Stimulated activated CD8-positive, alpha-beta memory T cell treated with anti-CD3 and anti-CD28 coated beads, Interleukin-7, amount 100 ng/mL, for 48 hours (primary cell): ENCODE measurements at regions not wholly inside any gene's neighbourhood (a gene's known extent, or its start where the extent isn't known, plus 50 kb on each side); places are given as distances from the start of the nearest gene placed in this dataset.
"Not testable (repeated sequence)": the region's sequence is repeated elsewhere in the genome, so short reads cannot be mapped to it uniquely, and the experiment has no call there.

Experiments used
- DNase-seq, 2 donors: peaks; one replicate each; pipeline ENCODE4 v3.0.0-alpha.2; 2020; ENCODE audit warnings: low read depth in 1 of 2; ENCODE audit errors: extremely low read depth in 1 of 2

DNA sequence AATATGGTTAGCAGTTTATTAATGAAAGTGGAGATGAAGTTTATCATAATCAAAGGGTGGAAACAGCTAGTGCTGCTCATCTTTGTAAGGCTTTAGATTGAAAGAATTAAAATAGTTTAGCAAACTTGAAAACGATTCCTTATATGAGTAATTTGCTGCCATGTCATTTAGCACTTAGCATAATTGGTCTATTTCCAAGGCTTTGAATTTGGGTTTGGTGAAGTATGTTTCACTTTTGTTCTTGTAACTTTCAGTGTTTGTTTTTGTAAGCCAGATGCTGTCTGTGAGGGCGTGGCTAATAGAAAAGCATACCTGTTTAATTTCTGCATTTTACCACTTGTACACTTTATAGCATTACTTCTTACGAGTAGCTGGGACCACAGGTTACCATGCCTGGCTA lies 109.5 kb downstream of the LAT start:
- not testable (repeated sequence) for DNase-seq

GRCh38 chr16:29089679-29090078 lies 104.8 kb downstream of the LAT start:
- not testable (repeated sequence) for DNase-seq

DNA sequence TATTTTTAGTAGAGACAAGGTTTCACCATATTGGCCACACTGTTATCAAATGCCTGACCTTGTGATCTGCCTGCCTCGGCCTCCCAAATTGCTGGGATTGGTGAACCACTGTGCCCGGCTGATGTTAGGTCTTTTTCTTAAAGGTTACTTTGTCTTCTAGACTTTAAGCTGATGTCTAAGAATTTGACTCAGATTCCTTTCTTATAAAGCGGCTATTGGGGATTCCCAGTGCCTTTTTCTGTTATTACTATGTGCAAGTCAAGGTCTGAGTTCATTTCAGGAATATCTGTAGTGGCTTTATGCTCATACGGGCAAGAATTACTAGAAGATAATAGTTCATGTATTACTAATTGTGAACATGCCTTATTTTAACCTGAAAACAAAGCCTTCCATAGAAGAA lies 102.8 kb downstream of the LAT start:
- DNase-seq: not testable (repeated sequence)

- peak in 1 of 2 donors; percentile 25 for DNase-seq
These were observed 97.2 kb downstream of the LAT start for GRCh38 chr16:29081829-29082639.

DNA sequence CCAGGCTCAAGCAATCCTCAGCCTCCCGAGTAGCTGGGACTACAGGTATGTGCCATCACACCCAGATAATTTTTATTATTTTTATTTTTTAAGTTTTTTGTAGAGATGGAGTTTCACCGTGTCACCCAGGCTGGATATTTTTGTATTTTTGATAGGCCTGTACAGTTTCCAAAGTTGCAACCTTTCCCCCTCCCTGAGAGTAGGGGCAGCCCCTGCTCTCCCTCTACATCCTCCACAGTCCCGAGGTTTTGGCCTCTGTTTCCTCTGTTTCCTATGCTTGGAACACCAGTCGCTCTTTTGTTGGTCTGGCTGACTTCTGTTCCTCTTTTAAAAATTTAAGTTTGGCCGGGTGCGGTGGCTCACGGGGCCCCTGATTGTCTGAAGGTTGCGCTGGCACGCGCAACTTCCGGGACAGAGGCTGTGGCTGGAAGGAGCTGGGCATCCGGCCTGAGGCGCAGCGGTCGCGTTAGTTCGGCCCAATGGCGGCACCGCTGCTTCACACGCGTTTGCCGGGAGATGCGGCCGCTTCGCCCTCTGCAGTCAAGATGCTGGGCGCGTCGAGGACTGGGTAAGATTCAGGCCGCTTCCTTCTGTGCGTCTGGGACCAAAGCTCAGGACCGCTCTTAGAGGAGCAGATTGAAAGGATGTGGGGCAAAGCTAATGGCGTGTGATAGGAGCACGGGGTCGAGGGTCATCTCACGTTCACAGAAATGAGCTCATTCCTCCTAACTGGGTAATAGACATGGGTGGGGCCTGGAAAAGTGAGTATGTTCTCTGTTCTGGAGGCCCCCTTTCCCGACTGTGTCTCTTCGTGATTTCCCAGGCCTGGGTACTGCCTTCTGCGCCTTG lies 89.9 kb downstream of the LAT start:
- peak in 1 of 2 donors; percentile 14 for DNase-seq

DNA sequence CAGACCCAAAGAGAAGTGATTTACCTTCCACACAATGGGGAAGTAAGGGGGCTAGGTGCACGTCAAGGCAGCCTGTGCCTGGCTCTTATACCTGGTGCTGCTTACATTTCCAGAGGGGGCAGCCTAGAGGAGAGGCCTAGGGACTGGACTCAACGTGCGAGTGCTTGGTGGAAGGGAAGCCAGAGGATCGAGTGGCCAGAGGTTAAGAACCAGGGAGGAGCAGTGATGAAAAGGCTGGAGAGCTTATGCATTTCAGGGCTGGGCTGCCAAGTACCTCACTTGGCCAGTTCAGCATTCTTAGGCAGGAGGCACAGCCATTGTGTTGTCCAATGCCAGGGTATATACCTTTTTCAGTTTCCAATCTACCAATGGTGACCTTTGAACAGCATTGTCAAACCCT lies 77.4 kb downstream of the LAT start:
- DNase-seq: not testable (repeated sequence)

GRCh38 chr16:29061467-29061921 lies 76.6 kb downstream of the LAT start:
- not testable (repeated sequence) for DNase-seq

DNA sequence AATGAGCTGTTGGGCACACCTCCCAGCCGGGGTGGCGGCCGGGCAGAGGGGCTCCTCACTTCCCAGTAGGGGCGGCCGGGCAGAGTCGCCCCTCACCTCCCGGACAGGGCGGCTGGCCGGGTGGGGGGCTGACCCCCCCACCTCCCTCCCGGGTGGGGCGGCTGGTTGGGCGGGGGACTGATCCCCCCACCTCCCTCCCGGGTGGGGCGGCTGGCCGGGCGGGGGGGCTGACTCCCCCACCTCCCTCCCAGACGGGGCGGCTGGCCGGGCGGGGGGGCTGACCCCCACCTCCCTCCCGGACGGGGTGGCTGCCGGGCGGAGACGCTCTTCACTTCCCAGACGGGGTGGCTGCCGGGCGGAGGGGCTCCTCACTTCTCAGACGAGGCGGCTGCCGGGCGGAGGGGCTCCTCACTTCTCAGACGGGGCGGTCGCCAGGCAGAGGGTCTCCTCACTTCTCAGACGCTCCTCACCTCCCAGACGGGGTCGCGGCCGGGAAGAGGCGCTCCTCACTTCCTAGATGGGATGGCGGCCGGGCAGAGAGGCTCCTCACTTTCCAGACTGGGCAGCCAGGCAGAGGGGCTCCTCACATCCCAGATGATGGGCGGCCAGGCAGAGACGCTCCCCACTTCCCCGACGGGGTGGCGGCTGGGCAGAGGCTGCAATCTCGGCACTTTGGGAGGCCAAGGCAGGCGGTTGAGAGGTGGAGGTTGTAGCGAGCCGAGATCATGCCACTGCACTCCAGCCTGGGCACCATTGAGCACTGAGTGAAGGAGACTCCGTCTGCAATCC lies 75.4 kb downstream of the LAT start:
- not testable (repeated sequence) for DNase-seq

DNA sequence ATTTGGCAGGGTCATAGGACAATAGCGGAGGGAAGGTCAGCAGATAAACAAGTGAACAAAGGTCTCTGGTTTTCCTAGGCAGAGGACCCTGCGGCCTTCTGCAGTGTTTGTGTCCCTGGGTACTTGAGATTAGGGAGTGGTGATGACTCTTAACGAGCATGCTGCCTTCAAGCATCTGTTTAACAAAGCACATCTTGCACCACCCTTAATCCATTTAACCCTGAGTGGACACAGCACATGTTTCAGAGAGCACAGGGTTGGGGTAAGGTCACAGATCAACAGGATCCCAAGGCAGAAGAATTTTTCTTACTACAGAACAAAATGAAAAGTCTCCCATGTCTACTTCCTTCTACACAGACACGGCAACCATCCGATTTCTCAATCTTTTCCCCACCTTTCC lies 74.7 kb downstream of the LAT start:
- not testable (repeated sequence) for DNase-seq
